ENCODE measurements at regions not wholly inside any gene's neighbourhood (a gene's known extent, or its start where the extent isn't known, plus 50 kb on each side); places are given as distances from the start of the nearest gene placed in this dataset.

GRCh38 chr2:118671701-118672454 lies 175.6 kb downstream of the EN1 start:
- ChIA-PET POLR2A (interaction anchor here (0.8 kb wide), 1 partner anchor 598 kb away, joined by 3 read pairs; no protein-coding TSS in a partner anchor), CTCF (ENCODE audit: low intra/inter-chr PET ratio) (no interaction called here)
- DNase-seq (ENCODE audit: extremely low read depth in 1 of 4, low spot score in 3 of 4), result peak in 1 of 4 experiments; percentile 33
- no peaks in the 10 kb centered on the region for H3K9me3 ChIP-seq (replicated peaks; ENCODE audit: control insufficient read depth, insufficient read depth, low read depth, low read length)
- peak; percentile 71 for ATAC-seq
- H4K20me1 ChIP-seq (replicated peaks; ENCODE audit: control insufficient read depth, insufficient read depth, low read length), result no peaks in the 10 kb centered on the region
- H3K4me2 ChIP-seq (ENCODE audit: insufficient read depth, low read length), result no peak overlapping the region
- BruUV-seq (replicated peaks), result no TSS peak
- FAIRE-seq, result no peak
- H3K36me3 ChIP-seq (ENCODE audit: control insufficient read depth, insufficient read depth, low read length), result no peaks in the 10 kb centered on the region
- no peak overlapping the region for H3K4me3 ChIP-seq
- in situ Hi-C loops (cut with MboI), result no loop called here
- no peak overlapping the region for H3K9ac ChIP-seq (ENCODE audit: insufficient read depth in 1 of 2, low read depth in 2 of 2, low read length in 2 of 2)
- no peaks in the 10 kb centered on the region for H3K79me2 ChIP-seq (ENCODE audit: control insufficient read depth, insufficient read depth, low read length)
- no peak overlapping the region for H3K27ac ChIP-seq (ENCODE audit: extremely low read depth, low read depth, low read length)
- intact Hi-C loops (cut with micrococcal nuclease), result no loop called here
- H3K9me1 ChIP-seq (ENCODE audit: control insufficient read depth, insufficient read depth, low read length), result no peaks in the 10 kb centered on the region
- H2AFZ ChIP-seq (ENCODE audit: low read depth, low read length), result no peak overlapping the region
- peaks cover 3 to 12% of the 10 kb centered on the region in 2 experiments; a peak in 3 of 5 replicates for H3K4me1 ChIP-seq (replicated peaks in 1 of 2; ENCODE audit: control insufficient read depth in 2 of 2, insufficient read depth in 2 of 2, low read length in 2 of 2)
- no peaks in the 10 kb centered on the region for H3K27me3 ChIP-seq (ENCODE audit: control insufficient read depth in 2 of 2, insufficient read depth in 2 of 2, low read length in 2 of 2)
- WGBS (ENCODE audit: insufficient coverage, low coverage, missing lambda C conversion rate), result 43% methylated on average over 5 of the region's 5 CpGs
- TF ChIP-seq, protein P1, sequence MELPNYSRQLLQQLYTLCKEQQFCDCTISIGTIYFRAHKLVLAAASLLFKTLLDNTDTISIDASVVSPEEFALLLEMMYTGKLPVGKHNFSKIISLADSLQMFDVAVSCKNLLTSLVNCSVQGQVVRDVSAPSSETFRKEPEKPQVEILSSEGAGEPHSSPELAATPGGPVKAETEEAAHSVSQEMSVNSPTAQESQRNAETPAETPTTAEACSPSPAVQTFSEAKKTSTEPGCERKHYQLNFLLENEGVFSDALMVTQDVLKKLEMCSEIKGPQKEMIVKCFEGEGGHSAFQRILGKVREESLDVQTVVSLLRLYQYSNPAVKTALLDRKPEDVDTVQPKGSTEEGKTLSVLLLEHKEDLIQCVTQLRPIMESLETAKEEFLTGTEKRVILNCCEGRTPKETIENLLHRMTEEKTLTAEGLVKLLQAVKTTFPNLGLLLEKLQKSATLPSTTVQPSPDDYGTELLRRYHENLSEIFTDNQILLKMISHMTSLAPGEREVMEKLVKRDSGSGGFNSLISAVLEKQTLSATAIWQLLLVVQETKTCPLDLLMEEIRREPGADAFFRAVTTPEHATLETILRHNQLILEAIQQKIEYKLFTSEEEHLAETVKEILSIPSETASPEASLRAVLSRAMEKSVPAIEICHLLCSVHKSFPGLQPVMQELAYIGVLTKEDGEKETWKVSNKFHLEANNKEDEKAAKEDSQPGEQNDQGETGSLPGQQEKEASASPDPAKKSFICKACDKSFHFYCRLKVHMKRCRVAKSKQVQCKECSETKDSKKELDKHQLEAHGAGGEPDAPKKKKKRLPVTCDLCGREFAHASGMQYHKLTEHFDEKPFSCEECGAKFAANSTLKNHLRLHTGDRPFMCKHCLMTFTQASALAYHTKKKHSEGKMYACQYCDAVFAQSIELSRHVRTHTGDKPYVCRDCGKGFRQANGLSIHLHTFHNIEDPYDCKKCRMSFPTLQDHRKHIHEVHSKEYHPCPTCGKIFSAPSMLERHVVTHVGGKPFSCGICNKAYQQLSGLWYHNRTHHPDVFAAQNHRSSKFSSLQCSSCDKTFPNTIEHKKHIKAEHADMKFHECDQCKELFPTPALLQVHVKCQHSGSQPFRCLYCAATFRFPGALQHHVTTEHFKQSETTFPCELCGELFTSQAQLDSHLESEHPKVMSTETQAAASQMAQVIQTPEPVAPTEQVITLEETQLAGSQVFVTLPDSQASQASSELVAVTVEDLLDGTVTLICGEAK (IDR thresholded peaks at IDR 0.05), result no peak
- TF ChIP-seq, protein P1 (CRISPR knock-in tag; IDR thresholded peaks at IDR 0.05), result no peak
- TF ChIP-seq RCOR1 (IDR thresholded peaks at IDR 0.05; ENCODE audit: borderline replicate concordance in 1 of 2, low read depth in 2 of 2, low read length in 2 of 2), result peak in 1 of 2 experiments; percentile 51; a peak in 1 of 4 replicates
- TF ChIP-seq, protein P2, sequence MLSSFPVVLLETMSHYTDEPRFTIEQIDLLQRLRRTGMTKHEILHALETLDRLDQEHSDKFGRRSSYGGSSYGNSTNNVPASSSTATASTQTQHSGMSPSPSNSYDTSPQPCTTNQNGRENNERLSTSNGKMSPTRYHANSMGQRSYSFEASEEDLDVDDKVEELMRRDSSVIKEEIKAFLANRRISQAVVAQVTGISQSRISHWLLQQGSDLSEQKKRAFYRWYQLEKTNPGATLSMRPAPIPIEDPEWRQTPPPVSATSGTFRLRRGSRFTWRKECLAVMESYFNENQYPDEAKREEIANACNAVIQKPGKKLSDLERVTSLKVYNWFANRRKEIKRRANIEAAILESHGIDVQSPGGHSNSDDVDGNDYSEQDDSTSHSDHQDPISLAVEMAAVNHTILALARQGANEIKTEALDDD (IDR thresholded peaks at IDR 0.05), result no peak
- TF ChIP-seq ATF1 (CRISPR knock-in tag; IDR thresholded peaks at IDR 0.05), result no peak
- TF ChIP-seq ATF1 (tag; IDR thresholded peaks at IDR 0.05), result no peak
- no peak for TF ChIP-seq PML (IDR thresholded peaks at IDR 0.05; ENCODE audit: low read length)
- no peak for TF ChIP-seq COPS2 (conservative IDR thresholded peaks at IDR 0.05)
- TF ChIP-seq ESRRA (IDR thresholded peaks at IDR 0.05; ENCODE audit: borderline replicate concordance, low read depth), result peak; percentile 72
- TF ChIP-seq YBX1 (IDR thresholded peaks at IDR 0.05), result no peak
- TF ChIP-seq DACH1 (IDR thresholded peaks at IDR 0.05; ENCODE audit: partially characterized antibody), result no peak
- TF ChIP-seq NR2C2 (CRISPR knock-in tag; IDR thresholded peaks at IDR 0.05), result no peak
- TF ChIP-seq NR2C2 (tag; IDR thresholded peaks at IDR 0.05), result peak; percentile 58
- no peak for TF ChIP-seq ZNF77 (CRISPR knock-in tag; IDR thresholded peaks at IDR 0.05)
- 0 out of 2 replicates have a peak, but pooled peaks have one; percentile 8 for TF ChIP-seq GABPA (tag; conservative IDR thresholded peaks at IDR 0.05; ENCODE audit: low read depth)

Measured in K562 (cell line).